Panc1 (cell line): ENCODE measurements at regions not wholly inside any gene's neighbourhood (a gene's known extent, or its start where the extent isn't known, plus 50 kb on each side); places are given as distances from the start of the nearest gene placed in this dataset.

Experiments
- ATAC-seq: fragments of 200-7000 bp; cut with Tn5 transposase; 2 replicates; pipeline ENCODE4 v1.9.1; 2020; ENCODE audit warnings: mild to moderate bottlenecking, moderate library complexity
- BruUV-seq: library from RNA; stranded (reverse); fragments of 400-500 nt; replicated peaks from 2 replicates; lab custom pipeline; 2021; lab: Mats Ljungman, UMichigan
- CTCF ChIA-PET: fragments of 300-600 bp; sonication (Branson Sonifier 250); formaldehyde crosslinking; loops from one replicate; lab custom pipeline; 2022; ENCODE audit warnings: antibody characterized with exemption; lab: Charles Lee
- POLR2A ChIA-PET: fragments of 300-600 bp; sonication (Branson Sonifier 250); formaldehyde crosslinking; loops from one replicate; lab custom pipeline; 2022; ENCODE audit warnings: antibody characterized with exemption; lab: Charles Lee
- DNase-seq: peaks from one replicate; pipeline ENCODE4 v3.0.0-alpha.2; 2010; ENCODE audit warnings: low read depth, low spot score
- H3K27ac ChIP-seq: 2 replicates; pipeline ENCODE4 v1.5.1; 2011; ENCODE audit warnings: mild to moderate bottlenecking, low read length, inconsistent platforms
- H3K27me3 ChIP-seq: fragments of 200-500 bp; sonication (Bioruptor generic); 2 replicates; pipeline ENCODE4 v1.6.0; 2014; ENCODE audit warnings: low read length, inconsistent platforms; ENCODE audit not compliant: control insufficient read depth, insufficient read depth
- H3K36me3 ChIP-seq: fragments of 200-500 bp; sonication (Bioruptor generic); 2 replicates; pipeline ENCODE4 v1.5.1; 2014; ENCODE audit warnings: inconsistent platforms, mild to moderate bottlenecking, low read length, moderate library complexity; ENCODE audit not compliant: control insufficient read depth, insufficient read depth
- H3K4me1 ChIP-seq: 2 replicates; pipeline ENCODE4 v1.5.1; 2011; ENCODE audit warnings: inconsistent platforms, mild to moderate bottlenecking, low read length, moderate library complexity; ENCODE audit not compliant: control insufficient read depth, insufficient read depth
- H3K4me3 ChIP-seq, 2 experiments: 2 replicates each; pipeline ENCODE4 v1.5.1; 2011 to 2012; ENCODE audit warnings: low read depth in 2 of 2, low read length in 2 of 2, mild to moderate bottlenecking in 2 of 2, inconsistent platforms in 1 of 2, moderate library complexity in 1 of 2
- H3K9me3 ChIP-seq: fragments of 200-500 bp; sonication (Bioruptor generic); 2 replicates; pipeline ENCODE4 v1.5.1; 2014; ENCODE audit warnings: low read depth, mild to moderate bottlenecking, inconsistent platforms, low read length, moderate library complexity; ENCODE audit not compliant: control insufficient read depth, insufficient read depth
- POLR2AphosphoS5 ChIP-seq: IDR thresholded peaks from 2 replicates; pipeline ENCODE4 v1.6.1; 2012; ENCODE audit warnings: mild to moderate bottlenecking, low read depth, low read length, moderate library complexity
- SIN3A ChIP-seq: IDR thresholded peaks from 2 replicates; pipeline ENCODE4 v1.6.1; 2012; ENCODE audit warnings: low read depth, mild to moderate bottlenecking, low read length, moderate library complexity, borderline replicate concordance; ENCODE audit not compliant: insufficient read depth
- TCF7L2 ChIP-seq: IDR thresholded peaks from 2 replicates; pipeline ENCODE4 v1.6.1; 2011; ENCODE audit warnings: mild to moderate bottlenecking, low read depth, low read length, inconsistent platforms
- in situ Hi-C: cut with HindIII; loops from 2 replicates; pipeline ENCODE4 v1.10.0; 2016; ENCODE audit warnings: low sequenced_read_pairs, low pct_unique_long_range_greater_than_20kb
- intact Hi-C: fragments of 100-400 bp; cut with micrococcal nuclease; formaldehyde crosslinking; loops from one replicate; pipeline ENCODE4 v1.10.0; 2022; ENCODE audit not compliant: unreplicated experiment
- TF ChIP-seq, protein P1 (sequence below): fragments of 450-650 bp; IDR thresholded peaks from 2 replicates; pipeline ENCODE4 v1.5.1; 2017; ENCODE audit warnings: mild to moderate bottlenecking
- TF ChIP-seq, protein P2 (sequence below), 2 experiments: IDR thresholded peaks; 2 replicates each; pipeline ENCODE4 v1.6.1; 2011 to 2012; ENCODE audit warnings: low read depth in 2 of 2, control low read depth in 1 of 2, low read length in 1 of 2, mild to moderate bottlenecking in 1 of 2, moderate library complexity in 1 of 2; ENCODE audit not compliant: insufficient read depth in 1 of 2

DNA sequence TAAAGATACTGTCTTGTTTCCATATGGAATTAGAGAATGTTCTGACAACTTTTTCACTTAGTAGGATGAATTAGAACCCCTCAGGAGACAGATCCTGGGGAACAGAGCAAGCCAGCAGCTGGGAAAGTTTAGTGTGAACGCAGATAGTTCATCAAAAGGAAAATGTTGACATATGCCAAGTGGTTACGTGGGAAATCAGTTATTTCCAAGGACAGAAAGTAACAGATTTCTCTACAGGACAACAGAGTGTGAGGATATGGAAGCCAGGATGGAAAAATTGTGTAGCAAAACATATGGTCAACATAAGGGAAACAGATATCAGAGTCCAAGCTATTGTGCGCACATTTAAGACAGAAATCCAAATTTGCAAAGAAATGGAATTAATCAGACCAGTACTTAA lies 419.5 kb downstream of the LRRIQ3 start:
- no peak overlapping the region for H3K4me3 ChIP-seq
- intact Hi-C loops (no loop called here), in situ Hi-C loops (no loop called here)
- H3K4me1 ChIP-seq, result no peaks in the 10 kb centered on the region
- no peaks in the 10 kb centered on the region for H3K27me3 ChIP-seq
- ATAC-seq (no peak), DNase-seq (no peak)
- no peaks in the 10 kb centered on the region for H3K36me3 ChIP-seq
- TF ChIP-seq TCF7L2 (no peak), POLR2AphosphoS5 (no peak), SIN3A (no peak)
- TF ChIP-seq, protein P1, sequence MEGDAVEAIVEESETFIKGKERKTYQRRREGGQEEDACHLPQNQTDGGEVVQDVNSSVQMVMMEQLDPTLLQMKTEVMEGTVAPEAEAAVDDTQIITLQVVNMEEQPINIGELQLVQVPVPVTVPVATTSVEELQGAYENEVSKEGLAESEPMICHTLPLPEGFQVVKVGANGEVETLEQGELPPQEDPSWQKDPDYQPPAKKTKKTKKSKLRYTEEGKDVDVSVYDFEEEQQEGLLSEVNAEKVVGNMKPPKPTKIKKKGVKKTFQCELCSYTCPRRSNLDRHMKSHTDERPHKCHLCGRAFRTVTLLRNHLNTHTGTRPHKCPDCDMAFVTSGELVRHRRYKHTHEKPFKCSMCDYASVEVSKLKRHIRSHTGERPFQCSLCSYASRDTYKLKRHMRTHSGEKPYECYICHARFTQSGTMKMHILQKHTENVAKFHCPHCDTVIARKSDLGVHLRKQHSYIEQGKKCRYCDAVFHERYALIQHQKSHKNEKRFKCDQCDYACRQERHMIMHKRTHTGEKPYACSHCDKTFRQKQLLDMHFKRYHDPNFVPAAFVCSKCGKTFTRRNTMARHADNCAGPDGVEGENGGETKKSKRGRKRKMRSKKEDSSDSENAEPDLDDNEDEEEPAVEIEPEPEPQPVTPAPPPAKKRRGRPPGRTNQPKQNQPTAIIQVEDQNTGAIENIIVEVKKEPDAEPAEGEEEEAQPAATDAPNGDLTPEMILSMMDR, result no peak
- TF ChIP-seq, protein P2, sequence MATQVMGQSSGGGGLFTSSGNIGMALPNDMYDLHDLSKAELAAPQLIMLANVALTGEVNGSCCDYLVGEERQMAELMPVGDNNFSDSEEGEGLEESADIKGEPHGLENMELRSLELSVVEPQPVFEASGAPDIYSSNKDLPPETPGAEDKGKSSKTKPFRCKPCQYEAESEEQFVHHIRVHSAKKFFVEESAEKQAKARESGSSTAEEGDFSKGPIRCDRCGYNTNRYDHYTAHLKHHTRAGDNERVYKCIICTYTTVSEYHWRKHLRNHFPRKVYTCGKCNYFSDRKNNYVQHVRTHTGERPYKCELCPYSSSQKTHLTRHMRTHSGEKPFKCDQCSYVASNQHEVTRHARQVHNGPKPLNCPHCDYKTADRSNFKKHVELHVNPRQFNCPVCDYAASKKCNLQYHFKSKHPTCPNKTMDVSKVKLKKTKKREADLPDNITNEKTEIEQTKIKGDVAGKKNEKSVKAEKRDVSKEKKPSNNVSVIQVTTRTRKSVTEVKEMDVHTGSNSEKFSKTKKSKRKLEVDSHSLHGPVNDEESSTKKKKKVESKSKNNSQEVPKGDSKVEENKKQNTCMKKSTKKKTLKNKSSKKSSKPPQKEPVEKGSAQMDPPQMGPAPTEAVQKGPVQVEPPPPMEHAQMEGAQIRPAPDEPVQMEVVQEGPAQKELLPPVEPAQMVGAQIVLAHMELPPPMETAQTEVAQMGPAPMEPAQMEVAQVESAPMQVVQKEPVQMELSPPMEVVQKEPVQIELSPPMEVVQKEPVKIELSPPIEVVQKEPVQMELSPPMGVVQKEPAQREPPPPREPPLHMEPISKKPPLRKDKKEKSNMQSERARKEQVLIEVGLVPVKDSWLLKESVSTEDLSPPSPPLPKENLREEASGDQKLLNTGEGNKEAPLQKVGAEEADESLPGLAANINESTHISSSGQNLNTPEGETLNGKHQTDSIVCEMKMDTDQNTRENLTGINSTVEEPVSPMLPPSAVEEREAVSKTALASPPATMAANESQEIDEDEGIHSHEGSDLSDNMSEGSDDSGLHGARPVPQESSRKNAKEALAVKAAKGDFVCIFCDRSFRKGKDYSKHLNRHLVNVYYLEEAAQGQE (IDR thresholded peaks at IDR 0.05; ENCODE audit: insufficient read depth in 1 of 2, low read depth in 2 of 2, low read length in 1 of 2), result no peak
- no peak overlapping the region for H3K27ac ChIP-seq
- CTCF ChIA-PET, result no interaction called here
- no peaks in the 10 kb centered on the region for H3K9me3 ChIP-seq
- POLR2A ChIA-PET, result no interaction called here
- no TSS peak for BruUV-seq

DNA sequence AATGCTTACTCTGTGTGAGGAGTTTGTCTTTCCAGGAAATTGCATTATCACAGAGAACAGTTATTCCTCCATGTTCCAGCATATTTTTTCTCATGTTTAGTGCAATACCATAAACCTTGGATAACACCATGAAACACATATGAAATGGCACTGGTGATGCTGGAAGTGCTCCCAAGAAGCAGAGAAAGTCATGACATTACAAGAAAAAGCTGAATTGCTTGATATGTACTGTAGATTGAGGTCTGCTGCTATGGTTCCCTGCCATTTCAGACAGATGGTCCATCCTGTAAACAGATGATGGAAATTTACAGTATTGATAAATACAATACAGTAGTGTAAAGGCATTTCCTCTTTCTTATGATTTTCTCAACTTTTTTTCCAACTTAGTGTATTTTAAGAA lies 422.1 kb downstream of the LRRIQ3 start:
- DNase-seq (no peak), ATAC-seq (no peak)
- Histone ChIP-seq H3K4me1 (no peaks in the 10 kb centered on the region), H3K9me3 (no peaks in the 10 kb centered on the region), H3K27me3 (no peaks in the 10 kb centered on the region), H3K27ac (no peak overlapping the region), H3K4me3 (no peak overlapping the region), H3K36me3 (no peaks in the 10 kb centered on the region)
- intact Hi-C loops (no loop called here), in situ Hi-C loops (no loop called here)
- ChIA-PET CTCF (no interaction called here), POLR2A (no interaction called here)
- TF ChIP-seq POLR2AphosphoS5 (no peak), TCF7L2 (no peak)
- TF ChIP-seq, protein P2 (IDR thresholded peaks at IDR 0.05; ENCODE audit: insufficient read depth in 1 of 2, low read depth in 2 of 2, low read length in 1 of 2), result no peak
- TF ChIP-seq, protein P1, result no peak
- no TSS peak for BruUV-seq
